ENCODE measurements at regions not wholly inside any gene's neighbourhood (a gene's known extent, or its start where the extent isn't known, plus 50 kb on each side); places are given as distances from the start of the nearest gene placed in this dataset.

GRCh38 chr4:38585871-38586270 is 78.1 kb upstream of the KLF3 start:
- no peak for ATAC-seq
- Mint-ChIP-seq H3K27me3 (peaks cover 2% of the 10 kb centered on the region), H3K4me1 (ENCODE audit: low read depth) (peaks cover 9% of the 10 kb centered on the region), H3K9me3 (no peaks in the 10 kb centered on the region), H3K4me3 (no peak overlapping the region), H3K36me3 (ENCODE audit: low read depth) (no peaks in the 10 kb centered on the region), H3K27ac (no peak overlapping the region)
- TF ChIP-seq CTCF (IDR thresholded peaks at IDR 0.05) = no peak
- POLR2A ChIA-PET = no interaction called here
- no peak for DNase-seq
- intact Hi-C loops (cut with micrococcal nuclease) = no loop called here
- CTCF ChIA-PET = no interaction called here

- Mint-ChIP-seq H3K4me3 (no peak overlapping the region), H3K27me3 (peaks cover 2% of the 10 kb centered on the region), H3K9me3 (peaks cover 4% of the 10 kb centered on the region), H3K27ac (no peak overlapping the region), H3K36me3 (ENCODE audit: low read depth) (no peaks in the 10 kb centered on the region), H3K4me1 (ENCODE audit: low read depth) (peaks cover 9% of the 10 kb centered on the region)
- no peak for ATAC-seq
- TF ChIP-seq CTCF (IDR thresholded peaks at IDR 0.05) = no peak
- CTCF ChIA-PET = interaction anchor here (1.0 to 1.2 kb wide), 2 partner anchors 268 to 407 kb away, joined by 3 read pairs; no protein-coding TSS in a partner anchor
- intact Hi-C loops (cut with micrococcal nuclease) = no loop called here
- POLR2A ChIA-PET = interaction anchor here (0.7 to 0.8 kb wide), 2 partner anchors 127 to 1568 kb away, joined by 3 read pairs; no protein-coding TSS in a partner anchor
- no peak for DNase-seq
Measured at GRCh38 chr4:38587106-38587505, 76.9 kb upstream of the KLF3 start.

- ChIA-PET POLR2A (no interaction called here), CTCF (no interaction called here)
- ATAC-seq = no peak
- no peak overlapping the region for H3K27ac Mint-ChIP-seq
- DNase-seq = no peak
- no peak for TF ChIP-seq CTCF (IDR thresholded peaks at IDR 0.05)
- H3K4me1 Mint-ChIP-seq (ENCODE audit: low read depth) = no peaks in the 10 kb centered on the region
- H3K27me3 Mint-ChIP-seq = peaks cover 1% of the 10 kb centered on the region
- intact Hi-C loops (cut with micrococcal nuclease) = no loop called here
- H3K36me3 Mint-ChIP-seq (ENCODE audit: low read depth) = no peaks in the 10 kb centered on the region
- no peak overlapping the region for H3K4me3 Mint-ChIP-seq
- H3K9me3 Mint-ChIP-seq = peaks cover 4% of the 10 kb centered on the region
Measured at GRCh38 chr4:38590046-38590445, 74.0 kb upstream of the KLF3 start.

- H3K9me3 Mint-ChIP-seq = peaks cover 4% of the 10 kb centered on the region
- no peak for TF ChIP-seq CTCF (IDR thresholded peaks at IDR 0.05)
- POLR2A ChIA-PET = no interaction called here
- ATAC-seq (no peak), DNase-seq (no peak)
- no peak overlapping the region for H3K4me3 Mint-ChIP-seq
- H3K4me1 Mint-ChIP-seq (ENCODE audit: low read depth) = no peaks in the 10 kb centered on the region
- H3K27me3 Mint-ChIP-seq = no peaks in the 10 kb centered on the region
- no peak overlapping the region for H3K27ac Mint-ChIP-seq
- intact Hi-C loops (cut with micrococcal nuclease) = no loop called here
- CTCF ChIA-PET = no interaction called here
- no peaks in the 10 kb centered on the region for H3K36me3 Mint-ChIP-seq (ENCODE audit: low read depth)
Measured at GRCh38 chr4:38591617-38592337, 72.2 kb upstream of the KLF3 start.

GRCh38 chr4:38598489-38598888 is 65.5 kb upstream of the KLF3 start:
- ChIA-PET POLR2A (interaction anchor here (0.7 kb wide), 1 partner anchor 768 kb away, joined by 4 read pairs; no protein-coding TSS in a partner anchor), CTCF (interaction anchor here (0.6 kb wide), 1 partner anchor 148 kb away, joined by 4 read pairs; no protein-coding TSS in a partner anchor)
- no peak for ATAC-seq
- intact Hi-C loops (cut with micrococcal nuclease) = no loop called here
- no peak overlapping the region for H3K27ac Mint-ChIP-seq
- no peaks in the 10 kb centered on the region for H3K4me1 Mint-ChIP-seq (ENCODE audit: low read depth)
- no peaks in the 10 kb centered on the region for H3K36me3 Mint-ChIP-seq (ENCODE audit: low read depth)
- no peak for DNase-seq
- H3K27me3 Mint-ChIP-seq = no peaks in the 10 kb centered on the region
- TF ChIP-seq CTCF (IDR thresholded peaks at IDR 0.05) = no peak
- no peaks in the 10 kb centered on the region for H3K9me3 Mint-ChIP-seq
- no peak overlapping the region for H3K4me3 Mint-ChIP-seq

Data from activated CD8-positive, alpha-beta T cell treated with anti-CD3 and anti-CD28 coated beads for 36 hours (primary cell).